Stimulated activated CD8-positive, alpha-beta memory T cell treated with anti-CD3 and anti-CD28 coated beads, Interleukin-12 subunit alpha, Interleukin-12 subunit beta, amount 100 ng/mL, for 4 hours (primary cell): ENCODE measurements at regions not wholly inside any gene's neighbourhood (a gene's known extent, or its start where the extent isn't known, plus 50 kb on each side); places are given as distances from the start of the nearest gene placed in this dataset.
A peak's percentile ranks its signal among the peaks of the same experiment; 100 is the strongest.

Source experiments
- DNase-seq: peaks from one replicate; pipeline ENCODE4 v3.0.0-alpha.2; 2020; ENCODE audit warnings: low read depth

DNA sequence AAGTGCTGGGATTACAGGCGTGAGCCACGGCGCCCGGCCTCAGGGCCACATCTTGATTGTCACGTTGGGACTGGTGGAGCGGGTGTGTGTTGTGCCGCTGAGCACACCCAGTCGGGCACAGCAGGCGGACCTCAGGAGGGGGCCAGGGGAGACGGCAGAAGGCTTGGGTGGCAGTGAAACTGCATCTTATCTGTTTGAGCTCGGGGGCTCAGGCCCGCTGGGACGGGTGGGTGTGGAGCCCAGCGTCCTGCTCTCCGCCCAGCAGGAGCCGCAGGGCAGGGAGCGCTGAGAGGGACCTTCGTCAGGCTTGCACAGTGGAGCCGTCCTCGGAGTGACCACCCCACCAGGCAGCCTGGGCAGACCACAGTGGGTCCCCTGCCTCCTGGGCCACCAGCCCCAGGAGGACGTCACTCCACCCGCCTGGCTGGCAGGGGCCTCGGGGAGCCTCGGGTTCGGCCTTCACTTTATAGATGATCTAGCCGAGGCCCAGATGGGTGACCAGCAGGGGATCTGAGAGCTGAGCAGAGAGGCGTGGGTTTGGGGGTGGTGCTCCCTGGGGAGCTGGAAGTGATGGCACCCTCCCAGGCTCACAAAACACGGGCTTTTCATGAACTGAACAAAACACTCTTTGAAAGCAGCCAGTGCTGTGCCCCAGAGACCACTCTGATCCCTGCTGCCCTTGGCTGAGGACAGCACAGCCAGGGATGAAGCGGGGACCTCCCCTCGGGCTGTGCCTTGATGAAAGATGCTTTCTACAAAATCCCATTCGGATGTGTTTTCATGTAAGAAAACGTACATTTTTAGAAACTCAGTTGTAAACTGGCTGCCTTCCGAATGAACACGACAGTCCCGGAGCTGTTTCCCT lies 181.1 kb downstream of the SEC14L1 start:
- DNase-seq: no peak

- DNase-seq: no peak
These were observed 182.0 kb downstream of the SEC14L1 start for GRCh38 chr17:77322514-77323412.

- no peak for DNase-seq
These were observed 182.8 kb downstream of the SEC14L1 start for GRCh38 chr17:77323413-77324171.

DNA sequence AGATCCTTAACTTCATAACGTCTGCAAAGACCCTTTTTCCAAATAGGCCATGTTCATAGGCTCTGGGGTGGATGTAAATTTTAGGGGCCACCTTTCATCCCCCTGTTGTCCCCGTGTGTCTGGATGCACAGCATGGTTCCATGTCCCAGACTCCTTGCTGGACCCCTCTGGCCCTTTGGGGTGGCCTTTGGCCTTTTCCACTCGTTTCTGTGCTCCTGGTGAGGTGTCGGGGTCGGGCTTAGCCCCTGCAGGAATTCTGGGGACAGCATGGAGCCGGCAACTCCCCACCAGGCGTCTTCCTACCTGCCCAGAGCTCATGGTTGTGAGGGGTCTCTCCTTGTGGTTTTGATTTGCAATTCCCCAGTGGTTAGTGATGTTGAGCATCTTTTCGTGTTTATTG lies 183.5 kb downstream of the SEC14L1 start:
- no peak for DNase-seq

GRCh38 chr17:77325577-77326075 lies 184.9 kb downstream of the SEC14L1 start:
- DNase-seq: no peak

DNA sequence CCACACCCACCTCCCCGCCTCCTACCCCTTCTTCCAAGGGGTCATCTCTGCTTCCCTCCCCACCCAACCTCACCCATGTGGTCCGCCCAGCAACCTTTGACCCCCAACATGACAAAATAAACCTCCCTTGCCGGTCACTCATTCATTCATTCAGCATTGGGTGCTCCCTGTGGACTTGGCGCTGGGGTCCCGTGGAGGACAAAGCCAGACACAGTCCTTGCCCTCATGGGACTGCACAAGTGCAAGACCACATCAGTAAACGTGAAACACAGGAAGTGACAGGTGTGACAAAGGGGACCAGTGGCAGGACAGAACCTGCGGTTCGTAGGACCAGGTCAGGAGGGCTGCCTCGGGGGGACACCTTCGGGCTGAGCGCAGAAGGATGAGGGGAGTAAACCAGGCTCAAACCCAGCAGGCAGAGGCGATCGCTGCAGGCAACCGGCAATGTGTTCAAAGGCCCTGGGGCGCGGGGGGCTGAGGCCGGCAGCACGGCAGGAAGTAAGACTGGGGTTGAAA lies 185.4 kb downstream of the SEC14L1 start:
- DNase-seq: no peak

GRCh38 chr17:77326636-77327035 lies 185.9 kb downstream of the SEC14L1 start:
- DNase-seq: no peak

- DNase-seq: no peak
These were observed 186.4 kb downstream of the SEC14L1 start for GRCh38 chr17:77327181-77327565.

GRCh38 chr17:77327566-77328464 lies 187.0 kb downstream of the SEC14L1 start:
- no peak for DNase-seq

- no peak for DNase-seq
These were observed 188.3 kb downstream of the SEC14L1 start for GRCh38 chr17:77328823-77329740.

DNA sequence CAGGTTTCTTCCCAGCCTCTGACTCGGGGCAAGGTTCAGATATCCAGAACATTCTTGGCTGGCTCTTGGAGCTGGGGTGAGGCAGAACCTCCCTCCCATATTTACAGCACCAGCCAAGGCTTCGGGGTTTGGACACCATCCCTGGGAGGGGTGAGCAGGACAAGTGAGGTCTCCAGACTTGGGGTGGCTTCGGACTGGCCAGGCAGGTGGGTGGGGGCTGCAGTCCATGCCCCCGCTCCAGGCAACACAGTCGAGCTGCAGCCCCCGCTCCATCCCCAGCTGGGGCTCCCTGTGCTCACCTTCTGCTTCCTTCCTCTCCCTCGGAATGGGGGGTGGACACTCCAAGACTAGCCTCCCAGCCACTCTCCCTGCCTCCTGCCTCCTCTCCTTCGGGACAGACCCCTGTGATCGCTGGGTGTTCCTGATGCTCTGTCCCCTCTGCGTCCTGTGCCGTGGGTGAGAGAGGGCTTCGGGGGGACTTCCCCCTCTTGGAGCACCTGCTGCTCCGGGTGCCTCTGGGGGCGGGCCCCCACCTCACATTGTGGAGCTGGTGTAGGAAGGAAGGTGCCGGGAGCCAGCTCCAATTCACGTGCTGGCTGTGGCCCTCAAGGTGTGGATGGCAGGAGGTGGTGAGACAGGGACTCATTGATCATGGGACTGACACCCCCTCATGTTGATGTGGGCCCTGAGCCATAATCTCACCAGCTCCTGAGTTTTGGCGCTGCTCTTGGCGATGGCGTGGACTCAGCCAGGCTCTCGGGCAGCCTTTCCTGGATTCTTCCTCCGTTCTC lies 189.2 kb downstream of the SEC14L1 start:
- no peak for DNase-seq

- no peak for DNase-seq
These were observed 189.9 kb downstream of the SEC14L1 start for GRCh38 chr17:77330602-77331081.

GRCh38 chr17:77331301-77331864 lies 190.6 kb downstream of the SEC14L1 start:
- peak; percentile 86 for DNase-seq

- no peak for DNase-seq
These were observed 191.5 kb downstream of the SEC14L1 start for GRCh38 chr17:77332034-77332971.

DNA sequence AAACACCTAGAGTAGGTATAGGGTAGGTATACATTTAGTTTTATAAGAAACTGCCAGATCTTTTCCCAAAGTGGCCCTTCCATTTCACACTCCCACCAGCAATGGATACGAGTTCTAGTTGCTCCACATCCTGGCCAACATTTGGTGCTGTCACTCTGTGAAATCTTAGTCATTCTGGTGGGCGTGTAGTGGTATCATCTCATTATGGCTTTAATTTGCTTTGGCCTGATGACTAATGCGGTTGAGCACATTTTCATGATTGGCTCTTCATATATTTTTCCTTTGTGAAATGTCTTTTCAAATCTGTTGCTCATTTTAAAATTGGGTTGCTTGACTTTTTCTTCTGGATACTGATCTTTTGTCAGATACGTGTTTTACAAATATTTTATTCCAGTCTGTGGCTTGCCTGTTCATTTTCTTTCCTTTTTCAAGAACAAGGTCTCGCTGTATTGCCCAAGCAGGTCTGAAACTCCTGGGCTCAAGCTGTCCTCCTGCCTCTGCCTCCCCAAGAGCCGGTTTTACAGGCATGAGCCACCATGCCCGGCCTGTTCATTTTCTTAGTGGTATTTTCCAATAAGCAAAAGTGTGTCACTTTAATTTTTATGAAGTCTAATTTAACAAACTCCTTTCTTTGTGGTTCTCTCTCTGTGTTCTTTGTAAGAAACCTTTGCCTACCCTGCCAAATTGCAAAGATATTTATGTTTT lies 192.4 kb downstream of the SEC14L1 start:
- DNase-seq: peak; percentile 21

DNA sequence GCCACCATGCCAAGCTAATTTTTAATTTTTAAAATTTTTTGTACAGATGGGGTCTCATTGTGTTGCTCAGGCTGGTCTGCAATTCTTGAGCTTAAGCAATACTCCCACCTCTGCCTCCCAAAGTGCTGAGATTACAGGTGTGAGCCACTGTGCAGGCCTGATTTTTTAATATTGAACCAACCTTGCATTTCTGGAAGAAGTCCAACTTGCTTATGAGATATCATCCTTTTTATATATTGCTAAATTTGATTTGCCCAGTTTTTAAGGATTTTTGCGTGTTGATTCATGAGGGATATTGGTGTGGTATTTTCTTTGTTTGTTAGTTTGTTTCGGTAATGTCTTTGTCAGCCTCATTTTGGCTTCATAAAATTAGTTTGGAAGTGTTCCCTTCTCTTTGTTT lies 196.4 kb downstream of the SEC14L1 start:
- no peak for DNase-seq
